ENCODE measurements at regions not wholly inside any gene's neighbourhood (a gene's known extent, or its start where the extent isn't known, plus 50 kb on each side); places are given as distances from the start of the nearest gene placed in this dataset.

- TF ChIP-seq EZH2 (IDR thresholded peaks at IDR 0.05; ENCODE audit: insufficient read depth, poor library complexity, severe bottlenecking), result no peak
- no peak for TF ChIP-seq EZH2phosphoT487 (IDR thresholded peaks at IDR 0.05; ENCODE audit: insufficient read depth, low read depth)
These were observed 230.2 kb upstream of the AKR1E2 start for GRCh38 chr10:4595719-4596319.
